ENCODE measurements at regions not wholly inside any gene's neighbourhood (a gene's known extent, or its start where the extent isn't known, plus 50 kb on each side); places are given as distances from the start of the nearest gene placed in this dataset.

GRCh38 chr3:124478830-124479229, 251.4 kb upstream of the UMPS start:
- no peaks in the 10 kb centered on the region for H3K36me3 ChIP-seq (ENCODE audit: insufficient read depth, low read length)
- no peaks in the 10 kb centered on the region for H3K9me3 ChIP-seq (ENCODE audit: low read depth, low read length)
- no peak overlapping the region for H2AFZ ChIP-seq (ENCODE audit: low read length)
- peaks cover 13% of the 10 kb centered on the region for H3K27me3 ChIP-seq (ENCODE audit: insufficient read depth, low read length)
- TF ChIP-seq CTCF (IDR thresholded peaks at IDR 0.05; ENCODE audit: extremely low read depth, low read depth, low read length): no peak
- no peaks in the 10 kb centered on the region for H3K4me1 ChIP-seq (ENCODE audit: insufficient read depth, low read length)
- no peak overlapping the region for H3K27ac ChIP-seq (ENCODE audit: low read depth, low read length)
- no peak overlapping the region for H3K4me2 ChIP-seq (ENCODE audit: insufficient read depth, low read length)
- no peaks in the 10 kb centered on the region for H4K20me1 ChIP-seq (ENCODE audit: insufficient read depth, low read length)
- H3K4me3 ChIP-seq (ENCODE audit: insufficient read depth, low read length): no peak overlapping the region
- H3K79me2 ChIP-seq (ENCODE audit: insufficient read depth, low read length): no peaks in the 10 kb centered on the region
- no peak for DNase-seq (ENCODE audit: insufficient read length, low spot score, missing footprints)

DNA sequence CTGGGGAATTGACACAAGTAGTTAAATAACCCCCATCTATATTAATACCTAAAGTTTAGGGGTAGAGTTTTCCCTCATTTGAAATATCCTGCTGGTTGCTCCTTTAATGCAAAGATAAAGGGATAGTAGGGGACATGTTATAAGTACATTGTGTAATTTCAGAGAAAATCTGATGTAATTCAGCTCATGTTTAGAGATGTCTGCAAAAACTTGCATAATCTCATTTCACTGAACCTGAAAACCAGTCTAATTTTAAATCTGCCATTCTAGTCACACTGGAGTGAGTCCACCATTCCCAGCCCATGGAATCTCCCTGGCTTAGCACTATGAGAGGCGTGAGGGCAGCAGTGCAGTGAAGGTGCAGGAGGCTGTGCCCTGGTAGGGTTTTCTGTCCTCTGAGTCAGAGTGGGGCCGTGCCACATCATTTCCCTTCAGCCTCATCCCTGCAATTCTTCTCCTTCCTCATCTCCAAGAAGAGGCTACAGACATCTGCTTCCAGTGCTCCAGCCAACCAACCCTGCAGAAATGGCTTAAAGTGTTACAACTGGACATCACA, 246.3 kb upstream of the UMPS start:
- Histone ChIP-seq H3K4me2 (ENCODE audit: insufficient read depth, low read length) (no peak overlapping the region), H3K27me3 (ENCODE audit: insufficient read depth, low read length) (peaks cover 6% of the 10 kb centered on the region), H4K20me1 (ENCODE audit: insufficient read depth, low read length) (no peaks in the 10 kb centered on the region), H3K79me2 (ENCODE audit: insufficient read depth, low read length) (no peaks in the 10 kb centered on the region), H3K9me3 (ENCODE audit: low read depth, low read length) (no peaks in the 10 kb centered on the region), H3K4me3 (ENCODE audit: insufficient read depth, low read length) (no peak overlapping the region), H2AFZ (ENCODE audit: low read length) (no peak overlapping the region), H3K4me1 (ENCODE audit: insufficient read depth, low read length) (no peaks in the 10 kb centered on the region), H3K36me3 (ENCODE audit: insufficient read depth, low read length) (no peaks in the 10 kb centered on the region), H3K27ac (ENCODE audit: low read depth, low read length) (no peak overlapping the region)
- TF ChIP-seq CTCF (IDR thresholded peaks at IDR 0.05; ENCODE audit: extremely low read depth, low read depth, low read length): no peak
- DNase-seq (ENCODE audit: insufficient read length, low spot score, missing footprints): no peak

- TF ChIP-seq CTCF (IDR thresholded peaks at IDR 0.05; ENCODE audit: extremely low read depth, low read depth, low read length): peak; percentile 31
- no peaks in the 10 kb centered on the region for H3K79me2 ChIP-seq (ENCODE audit: insufficient read depth, low read length)
- no peak overlapping the region for H3K4me3 ChIP-seq (ENCODE audit: insufficient read depth, low read length)
- peaks cover 6% of the 10 kb centered on the region for H3K27me3 ChIP-seq (ENCODE audit: insufficient read depth, low read length)
- peak; percentile 47 for DNase-seq (ENCODE audit: insufficient read length, low spot score, missing footprints)
- H3K9me3 ChIP-seq (ENCODE audit: low read depth, low read length): no peaks in the 10 kb centered on the region
- no peaks in the 10 kb centered on the region for H3K36me3 ChIP-seq (ENCODE audit: insufficient read depth, low read length)
- no peak overlapping the region for H3K4me2 ChIP-seq (ENCODE audit: insufficient read depth, low read length)
- no peaks in the 10 kb centered on the region for H3K4me1 ChIP-seq (ENCODE audit: insufficient read depth, low read length)
- H4K20me1 ChIP-seq (ENCODE audit: insufficient read depth, low read length): no peaks in the 10 kb centered on the region
- H3K27ac ChIP-seq (ENCODE audit: low read depth, low read length): no peak overlapping the region
- H2AFZ ChIP-seq (ENCODE audit: low read length): no peak overlapping the region
Observed at GRCh38 chr3:124486324-124486723, 243.9 kb upstream of the UMPS start.

DNA sequence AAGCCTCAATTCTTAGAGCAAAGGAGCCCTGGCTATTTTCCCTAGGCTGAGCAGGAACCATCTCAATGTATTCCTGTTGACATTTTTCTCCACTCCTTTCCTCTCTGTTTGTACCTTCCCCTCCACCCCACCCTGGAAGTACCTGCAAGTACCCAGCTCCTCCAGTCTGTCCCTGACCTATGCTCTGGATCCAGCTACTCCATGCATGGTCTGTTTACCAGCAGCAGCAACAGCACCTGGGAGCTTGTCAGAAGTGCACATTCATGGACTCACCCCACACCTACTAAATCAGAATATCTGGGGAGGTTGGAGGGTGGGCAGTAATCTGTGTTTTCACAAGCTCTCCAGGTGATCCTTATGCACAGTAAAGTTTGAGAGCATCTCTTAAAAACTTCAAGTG, 240.7 kb upstream of the UMPS start:
- no peaks in the 10 kb centered on the region for H3K9me3 ChIP-seq (ENCODE audit: low read depth, low read length)
- no peaks in the 10 kb centered on the region for H4K20me1 ChIP-seq (ENCODE audit: insufficient read depth, low read length)
- H3K4me1 ChIP-seq (ENCODE audit: insufficient read depth, low read length): no peaks in the 10 kb centered on the region
- H3K79me2 ChIP-seq (ENCODE audit: insufficient read depth, low read length): no peaks in the 10 kb centered on the region
- no peak overlapping the region for H3K4me2 ChIP-seq (ENCODE audit: insufficient read depth, low read length)
- H3K4me3 ChIP-seq (ENCODE audit: insufficient read depth, low read length): no peak overlapping the region
- H2AFZ ChIP-seq (ENCODE audit: low read length): no peak overlapping the region
- DNase-seq (ENCODE audit: insufficient read length, low spot score, missing footprints): no peak
- peaks cover 6% of the 10 kb centered on the region for H3K27me3 ChIP-seq (ENCODE audit: insufficient read depth, low read length)
- TF ChIP-seq CTCF (IDR thresholded peaks at IDR 0.05; ENCODE audit: extremely low read depth, low read depth, low read length): no peak
- H3K27ac ChIP-seq (ENCODE audit: low read depth, low read length): no peak overlapping the region
- H3K36me3 ChIP-seq (ENCODE audit: insufficient read depth, low read length): no peaks in the 10 kb centered on the region
